Epithelial cell of proximal tubule (primary cell): ENCODE measurements at regions not wholly inside any gene's neighbourhood (a gene's known extent, or its start where the extent isn't known, plus 50 kb on each side); places are given as distances from the start of the nearest gene placed in this dataset.

Source experiments
- DNase-seq: peaks from one replicate; pipeline ENCODE4 v3.0.0-alpha.2; 2011; ENCODE audit warnings: low read depth
- H3K4me3 ChIP-seq: 2 replicates; pipeline ENCODE4 v1.5.1; 2011; ENCODE audit warnings: low read depth, mild to moderate bottlenecking, low read length
- TF ChIP-seq, protein P1 (sequence below): conservative IDR thresholded peaks from 2 replicates; pipeline ENCODE4 v1.5.1; 2012; ENCODE audit warnings: low read depth, mild to moderate bottlenecking, low read length

DNA sequence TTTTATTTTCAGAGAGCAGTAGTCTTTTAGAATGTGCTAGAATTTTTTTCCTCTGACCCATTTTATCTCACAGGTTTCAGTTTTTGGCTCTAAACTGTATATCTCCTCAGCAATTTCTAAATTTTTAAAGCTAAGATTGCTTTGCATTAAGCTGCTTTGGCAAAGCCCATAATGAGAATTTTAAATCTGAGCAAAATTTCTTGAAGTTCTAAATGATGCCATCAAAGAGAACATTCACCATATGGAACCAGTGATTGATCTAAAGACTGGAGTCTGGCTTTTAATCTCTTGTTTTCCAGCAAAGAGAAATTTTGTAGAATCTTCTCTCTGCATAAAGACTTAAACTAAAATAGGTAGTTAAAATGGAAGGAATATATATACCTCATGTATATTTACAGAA is 313.6 kb downstream of the TBC1D32 start:
- H3K4me3 ChIP-seq = no peak overlapping the region
- DNase-seq = no peak
- TF ChIP-seq, protein P1, sequence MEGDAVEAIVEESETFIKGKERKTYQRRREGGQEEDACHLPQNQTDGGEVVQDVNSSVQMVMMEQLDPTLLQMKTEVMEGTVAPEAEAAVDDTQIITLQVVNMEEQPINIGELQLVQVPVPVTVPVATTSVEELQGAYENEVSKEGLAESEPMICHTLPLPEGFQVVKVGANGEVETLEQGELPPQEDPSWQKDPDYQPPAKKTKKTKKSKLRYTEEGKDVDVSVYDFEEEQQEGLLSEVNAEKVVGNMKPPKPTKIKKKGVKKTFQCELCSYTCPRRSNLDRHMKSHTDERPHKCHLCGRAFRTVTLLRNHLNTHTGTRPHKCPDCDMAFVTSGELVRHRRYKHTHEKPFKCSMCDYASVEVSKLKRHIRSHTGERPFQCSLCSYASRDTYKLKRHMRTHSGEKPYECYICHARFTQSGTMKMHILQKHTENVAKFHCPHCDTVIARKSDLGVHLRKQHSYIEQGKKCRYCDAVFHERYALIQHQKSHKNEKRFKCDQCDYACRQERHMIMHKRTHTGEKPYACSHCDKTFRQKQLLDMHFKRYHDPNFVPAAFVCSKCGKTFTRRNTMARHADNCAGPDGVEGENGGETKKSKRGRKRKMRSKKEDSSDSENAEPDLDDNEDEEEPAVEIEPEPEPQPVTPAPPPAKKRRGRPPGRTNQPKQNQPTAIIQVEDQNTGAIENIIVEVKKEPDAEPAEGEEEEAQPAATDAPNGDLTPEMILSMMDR = no peak

DNA sequence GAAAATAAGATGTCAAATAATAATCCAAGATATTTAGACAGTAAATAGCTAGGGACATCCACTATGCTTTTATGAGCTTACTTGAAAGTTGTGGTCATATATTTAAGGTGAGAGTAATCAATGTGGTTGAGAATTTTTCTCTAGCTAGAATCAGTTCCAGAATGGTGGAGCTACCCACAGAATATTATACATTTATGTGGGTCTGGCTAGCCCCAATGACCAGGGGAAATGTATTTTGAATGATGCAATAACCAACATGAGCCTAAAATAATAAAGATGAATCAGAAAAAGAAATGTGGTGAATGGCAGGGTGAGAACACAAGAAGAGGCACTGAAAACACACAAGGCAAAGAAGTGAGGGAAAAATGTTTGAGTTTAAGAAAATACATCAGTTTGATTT is 325.7 kb downstream of the TBC1D32 start:
- H3K4me3 ChIP-seq = no peak overlapping the region
- TF ChIP-seq, protein P1 = no peak
- DNase-seq = no peak

DNA sequence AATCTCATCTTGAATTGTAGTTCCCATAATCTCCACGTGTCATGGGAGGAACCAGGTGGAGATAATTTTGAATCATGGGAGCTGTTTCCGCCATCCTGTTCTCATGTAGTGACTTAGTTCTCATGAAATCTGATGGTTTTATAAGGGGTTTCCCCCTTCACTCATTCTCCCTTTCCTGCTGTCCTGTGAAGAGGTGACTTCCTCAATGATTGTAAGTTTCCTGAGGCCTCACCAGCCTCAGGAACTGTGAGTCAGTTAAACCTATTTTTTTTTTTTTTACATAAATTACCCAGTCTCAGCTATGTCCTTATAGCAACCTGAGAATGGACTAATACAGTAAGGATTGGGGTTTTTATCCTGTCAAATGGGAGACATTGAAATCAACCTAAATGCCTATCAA is 328.3 kb downstream of the TBC1D32 start:
- TF ChIP-seq, protein P1 = no peak
- no peak overlapping the region for H3K4me3 ChIP-seq
- DNase-seq = no peak

DNA sequence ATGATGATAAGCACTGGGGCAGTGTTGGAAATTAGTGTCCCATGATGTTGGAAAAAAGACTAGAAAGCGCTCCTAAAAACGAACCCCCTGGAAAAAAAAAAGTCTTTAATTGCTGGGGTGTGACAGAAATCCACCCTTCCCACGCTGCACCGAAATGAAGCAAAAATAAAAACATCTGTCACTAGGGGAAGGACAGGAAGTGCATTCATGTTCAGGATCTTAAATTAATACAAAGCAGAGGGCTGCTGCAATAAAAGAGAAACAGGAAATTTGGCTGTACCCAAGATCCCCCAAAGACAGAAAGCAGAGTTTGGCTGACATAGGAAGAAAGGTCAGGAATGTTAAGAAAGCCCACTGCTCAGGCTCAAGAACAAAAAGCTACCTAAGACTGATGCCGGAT is 333.9 kb downstream of the TBC1D32 start:
- TF ChIP-seq, protein P1 = no peak
- H3K4me3 ChIP-seq = no peak overlapping the region
- DNase-seq = no peak

DNA sequence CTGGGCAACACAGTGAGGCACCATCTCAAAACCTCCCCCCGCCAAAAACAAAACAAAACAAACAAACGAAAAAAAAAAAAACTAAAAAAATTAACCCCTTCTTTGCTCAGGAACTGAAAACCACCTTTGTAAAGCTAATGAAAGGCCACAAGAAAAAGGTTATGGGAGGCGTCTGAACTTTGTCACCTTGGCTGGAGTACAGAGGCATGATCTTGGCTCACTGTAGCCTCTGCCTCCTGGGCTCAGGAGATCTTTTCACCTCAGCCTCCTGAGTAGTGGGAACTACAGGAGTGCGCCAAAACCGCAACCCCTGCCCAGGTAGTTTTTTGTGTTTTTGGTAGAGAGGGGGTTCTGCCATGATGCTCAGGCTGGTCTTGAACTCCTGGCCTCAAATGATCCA is 337.9 kb downstream of the TBC1D32 start:
- DNase-seq = no peak
- H3K4me3 ChIP-seq = no peak overlapping the region
- TF ChIP-seq, protein P1 = no peak

DNA sequence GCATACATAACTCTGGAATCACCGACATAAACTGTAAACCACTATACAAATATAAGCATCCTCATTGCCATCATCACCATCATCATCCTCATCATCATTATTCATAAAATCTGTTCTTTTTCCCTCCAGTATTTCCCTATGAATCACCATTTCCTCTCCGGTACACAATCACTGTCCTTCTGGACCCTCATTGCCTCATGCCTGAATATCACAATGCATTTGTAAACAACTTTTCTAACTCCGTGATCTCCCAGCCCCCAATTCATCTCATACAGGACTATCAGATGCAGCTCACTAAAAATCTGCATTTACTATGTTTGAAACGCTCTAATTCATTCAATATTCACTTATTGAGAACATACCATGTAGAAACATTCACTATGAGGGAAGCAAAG is 339.7 kb downstream of the TBC1D32 start:
- no peak overlapping the region for H3K4me3 ChIP-seq
- DNase-seq = no peak
- TF ChIP-seq, protein P1 = no peak

DNA sequence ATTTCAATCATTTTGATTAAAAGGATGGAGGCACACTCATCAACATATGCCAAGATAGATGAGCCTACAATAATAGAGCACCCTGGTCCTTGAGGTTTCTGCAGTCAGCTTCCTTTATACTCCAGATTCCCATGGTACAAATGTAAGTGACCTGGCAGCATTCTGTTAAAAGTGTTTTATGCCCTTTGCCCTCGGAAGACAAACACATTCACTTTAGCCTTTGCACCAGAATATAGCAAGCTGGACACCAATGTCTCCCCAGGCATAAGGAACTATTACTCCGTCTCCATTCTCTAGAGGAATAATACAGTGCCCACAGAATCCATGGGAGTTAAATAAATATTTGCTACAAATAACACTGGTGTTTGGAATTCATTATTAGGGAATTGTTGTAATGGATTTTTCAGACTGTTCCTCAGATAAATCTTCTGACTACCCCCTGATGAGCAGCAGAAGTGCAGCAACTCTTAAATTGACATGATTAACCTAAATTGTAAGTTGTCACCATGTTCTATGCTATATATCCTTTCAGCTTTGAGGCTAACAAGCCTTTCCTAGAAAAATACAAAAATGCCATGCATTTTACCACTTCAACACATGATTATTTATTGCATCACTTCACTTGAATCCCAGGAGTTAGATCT is 340.2 kb downstream of the TBC1D32 start:
- H3K4me3 ChIP-seq = no peak overlapping the region
- no peak for DNase-seq
- TF ChIP-seq, protein P1 = no peak
